ENCODE measurements at regions not wholly inside any gene's neighbourhood (a gene's known extent, or its start where the extent isn't known, plus 50 kb on each side); places are given as distances from the start of the nearest gene placed in this dataset.

DNA sequence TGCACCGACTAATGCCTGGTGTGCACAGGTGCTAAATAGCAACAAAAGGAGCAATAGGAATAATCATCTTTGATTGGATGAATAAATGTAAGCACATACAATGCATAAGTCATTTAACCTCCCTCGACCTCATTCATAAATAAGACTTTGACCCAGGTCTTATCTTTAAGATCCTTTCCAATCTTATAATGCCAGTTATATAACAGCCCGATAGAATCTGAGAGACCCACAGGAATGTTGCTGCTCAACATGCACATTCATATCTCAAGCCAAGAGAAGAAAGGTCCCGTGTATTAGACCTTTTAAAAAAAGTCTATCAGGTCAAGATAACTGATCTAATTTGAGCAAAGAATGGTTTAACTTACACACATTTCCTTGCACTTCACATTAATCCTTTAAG, 146.8 kb upstream of the SOX9 start:
- DNase-seq (ENCODE audit: low read depth in 1 of 2, low spot score in 1 of 2): no peak
- H3K27me3 ChIP-seq (ENCODE audit: insufficient read depth, poor library complexity, severe bottlenecking): no peaks in the 10 kb centered on the region
- no peak overlapping the region for H3K4me3 ChIP-seq (replicated peaks; ENCODE audit: insufficient read depth, low read length)
- TF ChIP-seq REST (IDR thresholded peaks at IDR 0.05; ENCODE audit: insufficient replicate concordance, low read depth) (no peak), GABPA (IDR thresholded peaks at IDR 0.05; ENCODE audit: low read depth) (no peak), POLR2AphosphoS5 (IDR thresholded peaks at IDR 0.05; ENCODE audit: low read depth) (no peak), SPI1 (IDR thresholded peaks at IDR 0.05; ENCODE audit: borderline replicate concordance, low read depth) (no peak)
- TF ChIP-seq, protein P1, sequence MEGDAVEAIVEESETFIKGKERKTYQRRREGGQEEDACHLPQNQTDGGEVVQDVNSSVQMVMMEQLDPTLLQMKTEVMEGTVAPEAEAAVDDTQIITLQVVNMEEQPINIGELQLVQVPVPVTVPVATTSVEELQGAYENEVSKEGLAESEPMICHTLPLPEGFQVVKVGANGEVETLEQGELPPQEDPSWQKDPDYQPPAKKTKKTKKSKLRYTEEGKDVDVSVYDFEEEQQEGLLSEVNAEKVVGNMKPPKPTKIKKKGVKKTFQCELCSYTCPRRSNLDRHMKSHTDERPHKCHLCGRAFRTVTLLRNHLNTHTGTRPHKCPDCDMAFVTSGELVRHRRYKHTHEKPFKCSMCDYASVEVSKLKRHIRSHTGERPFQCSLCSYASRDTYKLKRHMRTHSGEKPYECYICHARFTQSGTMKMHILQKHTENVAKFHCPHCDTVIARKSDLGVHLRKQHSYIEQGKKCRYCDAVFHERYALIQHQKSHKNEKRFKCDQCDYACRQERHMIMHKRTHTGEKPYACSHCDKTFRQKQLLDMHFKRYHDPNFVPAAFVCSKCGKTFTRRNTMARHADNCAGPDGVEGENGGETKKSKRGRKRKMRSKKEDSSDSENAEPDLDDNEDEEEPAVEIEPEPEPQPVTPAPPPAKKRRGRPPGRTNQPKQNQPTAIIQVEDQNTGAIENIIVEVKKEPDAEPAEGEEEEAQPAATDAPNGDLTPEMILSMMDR (IDR thresholded peaks at IDR 0.05; ENCODE audit: insufficient read depth, low read length): no peak
- H3K27ac ChIP-seq (replicated peaks): no peak overlapping the region

DNA sequence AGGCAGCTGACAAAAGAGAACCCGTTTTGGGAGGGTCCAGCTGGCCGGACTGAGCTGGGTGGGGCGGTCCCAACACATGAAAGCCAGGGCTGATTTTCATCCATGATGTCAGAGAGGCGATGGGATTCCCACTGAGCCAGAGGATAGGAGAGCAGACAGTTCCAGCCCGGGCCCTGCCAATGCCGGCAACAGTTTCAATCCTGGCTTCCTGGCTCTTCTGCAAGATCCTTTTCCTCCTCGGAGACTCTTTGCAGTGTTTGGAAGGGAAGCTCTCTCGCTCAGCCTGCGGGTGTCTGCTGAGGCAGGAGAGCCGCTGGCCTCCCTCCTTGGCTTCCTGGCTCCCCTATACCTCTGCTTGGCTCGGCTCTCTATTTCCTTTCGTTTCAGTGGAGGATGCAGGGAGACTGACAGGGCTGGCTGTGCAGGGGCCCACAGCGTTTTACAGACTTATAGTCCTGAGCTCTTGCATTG, 145.5 kb upstream of the SOX9 start:
- H3K27ac ChIP-seq (replicated peaks): no peak overlapping the region
- no peaks in the 10 kb centered on the region for H3K27me3 ChIP-seq (ENCODE audit: insufficient read depth, poor library complexity, severe bottlenecking)
- TF ChIP-seq POLR2AphosphoS5 (IDR thresholded peaks at IDR 0.05; ENCODE audit: low read depth) (no peak), SPI1 (IDR thresholded peaks at IDR 0.05; ENCODE audit: borderline replicate concordance, low read depth) (no peak), GABPA (IDR thresholded peaks at IDR 0.05; ENCODE audit: low read depth) (no peak), REST (IDR thresholded peaks at IDR 0.05; ENCODE audit: insufficient replicate concordance, low read depth) (no peak)
- TF ChIP-seq, protein P1 (IDR thresholded peaks at IDR 0.05; ENCODE audit: insufficient read depth, low read length): no peak
- H3K4me3 ChIP-seq (replicated peaks; ENCODE audit: insufficient read depth, low read length): no peak overlapping the region
- DNase-seq (ENCODE audit: low read depth in 1 of 2, low spot score in 1 of 2): no peak

DNA sequence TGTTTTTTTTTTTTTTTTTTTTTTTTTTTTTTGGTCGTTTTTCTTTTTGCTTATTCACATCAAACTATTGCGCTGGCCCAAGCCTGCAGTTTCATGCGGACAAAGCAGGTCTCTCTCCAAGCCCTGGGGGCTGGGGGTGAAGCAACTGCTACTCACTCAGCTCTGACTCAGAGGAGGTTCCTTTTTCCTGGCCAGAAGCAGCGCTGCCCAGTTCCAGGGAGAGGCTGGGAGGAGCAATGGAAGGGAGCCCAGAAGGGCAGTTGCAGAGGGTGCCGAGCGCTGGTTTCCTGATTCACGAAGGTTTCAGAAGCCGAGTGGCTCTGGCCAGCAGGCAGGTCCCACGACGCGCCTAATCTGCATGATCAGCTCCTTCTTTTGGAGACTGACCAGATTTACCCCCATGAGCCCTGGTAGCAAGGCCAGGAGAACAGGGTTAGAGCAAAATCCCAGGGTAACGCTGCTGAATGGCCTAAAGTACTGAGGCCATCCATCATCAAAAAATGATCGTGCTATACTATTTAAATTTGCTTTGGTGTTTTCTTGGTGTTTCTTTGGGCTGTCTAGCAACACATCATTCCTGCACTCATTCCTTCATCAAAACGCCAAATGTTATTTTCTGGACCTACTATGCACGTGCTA, 144.7 kb upstream of the SOX9 start:
- no peak overlapping the region for H3K27ac ChIP-seq (replicated peaks)
- DNase-seq (ENCODE audit: low read depth in 1 of 2, low spot score in 1 of 2): no peak
- no peak for TF ChIP-seq POLR2AphosphoS5 (IDR thresholded peaks at IDR 0.05; ENCODE audit: low read depth)
- no peak for TF ChIP-seq GABPA (IDR thresholded peaks at IDR 0.05; ENCODE audit: low read depth)
- TF ChIP-seq REST (IDR thresholded peaks at IDR 0.05; ENCODE audit: insufficient replicate concordance, low read depth): no peak
- no peaks in the 10 kb centered on the region for H3K27me3 ChIP-seq (ENCODE audit: insufficient read depth, poor library complexity, severe bottlenecking)
- H3K4me3 ChIP-seq (replicated peaks; ENCODE audit: insufficient read depth, low read length): no peak overlapping the region

All from HL-60 (cell line).